GM10266 (cell line): ENCODE measurements at regions not wholly inside any gene's neighbourhood (a gene's known extent, or its start where the extent isn't known, plus 50 kb on each side); places are given as distances from the start of the nearest gene placed in this dataset.

Experiments used
- DNase-seq: peaks from one replicate; pipeline ENCODE4 v3.0.0; 2012; ENCODE audit errors: extremely low spot score
- CTCF ChIP-seq: IDR thresholded peaks from 2 replicates; pipeline ENCODE4 v1.5.1; 2012; ENCODE audit warnings: mild to moderate bottlenecking, low read depth; ENCODE audit not compliant: control insufficient read depth, insufficient read depth; ENCODE audit errors: missing control alignments

GRCh38 chr15:94059013-94059587 is 172.3 kb upstream of the MCTP2 start:
- TF ChIP-seq CTCF = no peak
- DNase-seq = no peak

- DNase-seq = no peak
Observed at GRCh38 chr15:94057305-94057704, 174.1 kb upstream of the MCTP2 start.

GRCh38 chr15:94056314-94056713 is 175.0 kb upstream of the MCTP2 start:
- no peak for TF ChIP-seq CTCF
- DNase-seq = no peak

More at GRCh38 chr15:94057305-94057704, 174.1 kb upstream of the MCTP2 start:
- TF ChIP-seq CTCF = no peak

GRCh38 chr15:94053626-94054025 is 177.7 kb upstream of the MCTP2 start:
- no peak for DNase-seq
- TF ChIP-seq CTCF = no peak

GRCh38 chr15:94052711-94053110 is 178.7 kb upstream of the MCTP2 start:
- DNase-seq = no peak
- TF ChIP-seq CTCF = no peak

- no peak for TF ChIP-seq CTCF
Observed at GRCh38 chr15:94047566-94047965, 183.8 kb upstream of the MCTP2 start.

GRCh38 chr15:94042180-94042928 is 189.0 kb upstream of the MCTP2 start:
- DNase-seq = no peak
- TF ChIP-seq CTCF = no peak

More at GRCh38 chr15:94047566-94047965, 183.8 kb upstream of the MCTP2 start:
- no peak for DNase-seq
